ENCODE measurements at regions not wholly inside any gene's neighbourhood (a gene's known extent, or its start where the extent isn't known, plus 50 kb on each side); places are given as distances from the start of the nearest gene placed in this dataset.
"Not testable (repeated sequence)": the region's sequence is repeated elsewhere in the genome, so short reads cannot be mapped to it uniquely, and the experiment has no call there.

DNA sequence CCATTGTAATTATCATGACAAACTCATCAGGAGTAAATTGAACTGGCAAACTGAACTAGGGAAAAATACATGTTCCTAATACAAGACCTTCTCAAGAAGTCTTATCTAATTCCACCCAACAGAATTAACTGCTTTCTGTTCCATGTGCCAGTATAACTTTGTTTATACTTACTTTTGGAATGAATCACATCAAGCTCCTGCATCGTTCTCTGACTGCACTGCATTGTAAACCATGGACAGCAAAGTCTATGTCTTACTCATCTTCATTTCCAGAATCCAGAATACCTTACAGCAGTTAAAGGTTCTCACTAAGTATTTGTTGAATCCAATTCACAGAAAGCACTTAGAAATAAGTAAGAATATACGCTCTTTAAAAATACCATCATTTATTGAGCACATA is 102.8 kb downstream of the PLK2 start:
- no peak for DNase-seq

DNA sequence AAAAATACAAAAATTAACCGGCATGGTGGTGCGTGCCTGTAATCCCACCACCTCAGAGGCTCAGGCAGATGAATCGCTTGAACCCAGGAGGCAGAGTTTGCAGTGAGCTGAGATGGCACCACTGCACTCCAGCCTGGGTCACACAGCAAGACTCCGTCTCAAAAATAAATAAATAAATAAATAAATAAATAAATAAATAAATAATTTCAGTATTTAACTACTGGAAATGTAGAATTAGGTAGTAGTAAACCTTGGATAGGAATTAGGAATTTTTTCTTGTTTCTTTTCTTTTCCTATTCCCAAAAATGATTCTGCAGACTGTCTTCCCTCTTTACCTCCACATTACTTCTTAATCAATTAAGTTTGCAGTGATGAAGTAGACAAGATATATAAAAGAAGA is 103.2 kb downstream of the PLK2 start:
- DNase-seq = no peak

DNA sequence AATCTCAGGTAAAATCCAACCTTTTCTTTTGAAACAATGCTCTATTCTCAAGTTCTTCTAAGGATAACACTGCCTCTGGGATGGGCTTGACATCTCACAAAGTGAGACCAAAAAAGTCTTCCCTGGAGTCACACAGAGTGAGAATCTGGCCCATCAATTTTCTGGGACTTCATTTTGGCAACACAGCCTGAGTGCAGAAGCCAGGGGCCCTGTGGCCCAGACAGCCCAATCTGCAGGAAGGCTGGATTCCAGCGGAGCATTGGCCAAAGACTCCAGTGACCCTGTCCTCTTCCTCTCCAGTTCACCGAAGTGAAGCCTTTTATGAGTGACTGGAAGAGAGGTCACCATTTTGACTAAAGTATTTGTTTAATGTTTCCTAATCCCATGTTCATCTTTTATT is 105.1 kb downstream of the PLK2 start:
- DNase-seq = no peak

DNA sequence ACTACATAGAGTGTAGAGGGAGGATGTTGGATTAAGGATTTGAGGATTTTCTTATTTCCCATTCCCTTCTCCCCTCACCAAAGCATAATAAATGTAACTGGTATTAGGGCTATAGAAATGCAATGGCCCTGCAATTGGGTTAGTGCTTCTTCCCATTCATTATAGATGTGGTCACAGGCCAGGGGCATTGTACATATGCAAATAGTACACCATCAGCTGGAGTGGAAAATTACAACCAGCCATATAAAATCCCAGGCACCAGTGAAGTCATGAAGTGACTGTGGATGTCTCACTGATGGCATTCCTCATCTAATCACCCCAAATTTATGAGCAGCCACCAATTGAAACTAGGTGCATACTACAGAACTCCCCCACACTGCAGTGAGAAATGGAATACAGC is 105.9 kb downstream of the PLK2 start:
- no peak for DNase-seq

DNA sequence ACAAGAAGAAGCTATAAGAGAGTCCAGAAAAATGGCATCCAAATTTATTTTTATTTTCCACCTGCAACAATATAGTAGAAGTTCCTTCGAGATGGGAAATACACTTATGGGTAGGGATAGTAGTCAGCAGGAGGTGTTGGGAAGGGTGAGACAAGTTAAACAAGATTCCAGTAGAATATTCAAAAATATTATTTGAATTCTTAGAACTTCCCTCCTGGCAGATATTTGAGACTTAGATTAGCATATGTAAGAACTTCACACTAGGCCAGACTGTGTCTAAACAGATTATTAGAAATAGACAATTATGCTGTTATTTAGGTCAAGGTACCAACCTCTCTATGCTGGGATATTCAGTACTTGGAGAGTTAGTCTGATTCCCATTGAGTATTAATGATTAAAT is 108.7 kb downstream of the PLK2 start:
- no peak for DNase-seq

DNA sequence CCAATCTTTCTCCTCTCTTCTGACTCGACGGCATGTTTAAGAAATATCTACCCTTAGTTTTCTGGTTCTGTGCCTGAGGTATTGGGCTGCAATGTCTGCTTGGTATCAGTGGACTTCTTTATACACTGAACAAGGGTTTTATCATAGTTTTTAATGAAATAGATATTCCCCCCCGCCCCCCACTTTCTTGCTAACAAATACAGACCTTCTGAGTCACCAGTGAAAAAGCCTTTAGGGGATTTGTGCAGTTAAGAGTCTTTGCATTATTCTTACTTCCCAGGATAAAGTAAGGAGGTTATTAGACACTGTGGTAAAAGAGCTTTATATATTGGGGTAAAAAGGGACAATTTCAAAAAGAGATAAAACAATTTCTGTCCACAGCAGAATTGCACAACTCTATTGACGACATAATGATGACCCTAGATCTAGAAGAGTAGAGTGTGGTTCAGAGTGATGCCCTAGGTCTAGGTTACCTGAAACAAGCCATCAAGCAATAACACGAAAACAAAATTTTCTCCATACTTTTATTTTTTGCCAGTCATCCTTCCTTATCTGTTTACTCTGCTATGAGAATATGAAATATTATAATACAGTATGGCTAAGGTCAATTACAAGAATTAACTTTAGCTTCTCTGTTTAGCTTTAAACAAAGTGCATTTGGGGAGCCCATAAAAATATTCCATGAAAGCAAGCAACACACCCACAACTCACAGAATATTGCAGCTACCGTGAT is 110.7 kb downstream of the PLK2 start:
- no peak for DNase-seq

DNA sequence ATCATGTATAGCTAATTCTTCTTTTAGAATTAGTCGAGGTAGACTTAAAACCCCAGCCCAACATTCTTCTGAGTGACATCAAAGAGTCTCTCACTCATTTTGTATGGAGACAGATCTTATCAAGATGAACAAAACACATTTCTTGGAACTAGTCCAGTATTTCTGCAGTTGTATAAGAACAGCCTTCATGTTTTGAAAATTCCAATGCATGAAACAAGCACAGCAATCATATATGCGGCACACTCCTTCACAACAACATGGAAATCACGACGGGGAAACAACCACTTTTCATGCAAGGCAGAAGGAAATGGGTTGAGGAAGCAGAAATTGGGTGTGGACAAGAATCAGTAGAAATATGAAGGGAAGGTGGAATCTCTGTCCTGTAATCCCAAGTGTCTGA is 113.8 kb downstream of the PLK2 start:
- no peak for DNase-seq

DNA sequence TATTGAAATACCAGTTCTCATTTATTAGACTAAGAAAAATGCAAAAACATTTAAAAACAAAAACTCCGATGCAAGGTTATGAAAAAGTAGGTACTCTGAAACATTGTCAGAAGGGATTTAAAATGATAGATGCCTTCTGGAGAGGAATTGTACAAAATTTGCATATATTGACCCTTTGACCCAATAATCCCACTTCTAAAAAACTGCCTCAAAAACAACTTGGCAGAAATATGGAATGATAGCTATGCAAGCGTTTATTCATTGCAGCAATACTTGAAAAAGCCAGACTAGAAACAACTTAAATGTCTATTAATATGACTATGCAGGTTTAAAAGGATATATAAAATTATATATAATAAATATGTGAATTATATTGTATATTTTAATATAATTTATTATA is 118.4 kb downstream of the PLK2 start:
- no peak for DNase-seq

DNA sequence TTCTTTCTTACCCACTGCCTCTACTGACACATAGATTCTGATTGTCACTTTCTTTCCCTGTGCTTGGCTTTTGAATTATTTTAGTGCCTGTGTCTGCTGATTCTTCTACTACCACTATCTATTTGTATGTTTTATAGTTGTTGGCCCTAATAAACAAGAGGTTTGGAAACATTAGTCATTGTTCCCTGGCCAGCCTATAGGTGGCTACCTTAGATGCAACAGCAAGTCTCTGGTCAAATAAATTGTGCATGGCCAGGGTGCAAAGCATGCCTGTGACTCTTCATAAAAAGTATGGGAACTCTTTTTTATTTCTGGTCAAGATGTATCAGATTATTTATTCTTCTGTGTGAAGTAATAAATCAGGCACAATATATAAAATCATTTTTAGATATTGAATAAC is 124.4 kb downstream of the PLK2 start:
- no peak for DNase-seq

DNA sequence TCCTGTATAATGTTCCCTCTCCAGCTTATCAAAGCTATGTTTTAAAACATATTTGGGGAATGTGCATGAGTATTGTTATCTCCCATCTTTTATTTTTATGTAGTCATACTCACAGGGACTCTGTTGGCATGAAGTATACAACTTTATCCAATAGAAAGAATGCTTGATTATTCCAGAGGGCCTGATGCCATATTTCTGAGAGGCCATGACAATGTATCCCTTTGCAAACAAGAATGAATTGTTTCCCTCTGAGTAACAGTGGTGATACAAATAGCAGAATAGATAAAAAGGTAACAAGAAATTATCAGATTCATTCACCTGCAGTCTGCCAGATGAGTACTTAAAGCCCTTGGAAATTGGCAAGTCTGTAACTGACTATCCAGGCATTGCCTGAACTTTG is 125.9 kb downstream of the PLK2 start:
- no peak for DNase-seq

DNA sequence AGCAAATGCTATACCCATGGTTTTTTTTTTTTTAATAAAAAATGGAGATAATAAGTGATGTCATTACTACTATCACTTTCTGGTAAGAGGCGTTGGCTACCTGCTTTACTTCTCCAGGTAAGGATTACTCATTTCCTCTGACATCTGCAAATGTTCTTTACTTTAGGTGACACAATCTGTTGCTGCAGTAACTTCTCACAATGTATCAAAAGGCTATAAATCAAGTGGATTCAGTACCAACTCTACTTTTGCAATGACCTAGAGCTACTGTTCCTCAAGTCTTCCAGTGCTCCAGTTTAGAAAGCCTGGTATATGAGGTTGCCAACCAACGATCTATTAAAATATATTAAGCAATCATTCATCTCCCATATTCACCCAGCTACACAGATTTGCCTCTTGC is 129.1 kb downstream of the PLK2 start:
- DNase-seq = no peak

DNA sequence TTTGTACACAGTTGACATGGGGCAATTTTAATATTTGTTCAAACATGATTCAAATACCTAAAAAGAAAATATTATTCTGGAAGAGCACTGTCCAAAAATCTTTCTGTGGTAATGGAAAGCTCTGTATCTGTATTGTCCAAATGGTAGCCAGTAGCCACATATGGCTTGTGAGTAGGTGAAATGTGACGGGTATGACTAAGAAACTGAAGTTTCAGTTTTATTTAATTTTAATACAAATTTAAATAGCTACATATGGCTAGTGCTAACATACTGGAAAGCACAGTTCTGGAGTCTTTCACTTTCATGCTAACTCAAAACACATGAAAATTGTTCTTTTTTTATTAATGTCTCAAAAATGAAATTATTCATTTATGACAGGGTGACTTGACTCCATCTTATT is 132.6 kb downstream of the PLK2 start:
- no peak for DNase-seq

DNA sequence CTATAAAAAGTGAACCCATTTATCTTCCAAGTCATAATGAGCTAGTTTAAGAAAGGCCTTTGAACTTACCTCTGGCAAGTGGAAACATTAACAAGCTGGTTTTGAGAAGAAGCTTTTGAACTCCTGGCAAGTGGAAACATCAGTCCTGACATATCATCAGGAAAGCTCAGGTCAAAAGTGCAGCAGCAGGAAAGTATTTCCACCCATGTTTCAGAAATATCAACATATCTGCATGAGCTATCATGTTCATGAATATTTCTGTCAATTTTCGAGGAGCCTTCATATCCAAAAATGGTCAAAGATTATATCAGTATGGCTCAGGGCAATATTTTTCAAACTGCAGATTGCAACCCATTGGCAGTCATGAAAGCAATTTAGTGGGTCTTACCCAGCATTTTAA is 133.9 kb downstream of the PLK2 start:
- no peak for DNase-seq

DNA sequence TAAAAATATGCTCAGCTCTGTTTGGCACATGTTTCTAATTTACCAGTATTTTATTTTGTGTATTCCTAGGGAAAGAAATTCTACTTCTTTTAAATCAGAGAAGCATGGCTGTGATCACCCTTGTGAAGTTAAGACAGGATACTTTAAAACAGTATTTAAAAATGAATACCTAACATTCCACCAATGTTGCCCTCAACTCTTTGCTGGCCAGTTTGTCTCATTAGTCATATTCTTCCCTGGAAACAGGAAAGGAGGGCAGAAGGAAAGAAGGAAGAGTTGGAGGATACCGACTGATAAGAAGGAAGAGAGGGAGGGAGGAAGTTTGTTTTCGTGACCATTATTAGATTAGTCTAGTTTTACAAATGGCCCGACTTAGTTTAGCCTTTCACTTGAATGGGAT is 137.4 kb downstream of the PLK2 start:
- no peak for DNase-seq

DNA sequence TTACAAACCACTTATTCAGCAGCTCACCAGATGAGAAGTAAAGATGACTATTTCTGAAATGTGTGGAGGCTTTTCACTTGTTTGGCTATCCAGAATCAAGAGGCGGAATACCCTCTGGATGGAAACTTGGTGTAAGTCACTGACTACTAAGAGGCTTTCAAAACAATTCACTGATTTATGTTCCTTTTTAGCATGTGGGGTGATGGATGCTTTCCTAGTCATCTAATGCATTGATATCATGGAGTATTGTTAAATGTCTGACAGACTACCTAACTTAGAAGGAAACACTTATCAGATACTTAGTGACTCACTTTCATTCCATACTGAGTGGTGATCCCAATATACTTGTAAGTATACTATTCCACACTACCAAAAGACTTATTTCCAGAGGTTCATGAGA is 141.4 kb downstream of the PLK2 start:
- no peak for DNase-seq

DNA sequence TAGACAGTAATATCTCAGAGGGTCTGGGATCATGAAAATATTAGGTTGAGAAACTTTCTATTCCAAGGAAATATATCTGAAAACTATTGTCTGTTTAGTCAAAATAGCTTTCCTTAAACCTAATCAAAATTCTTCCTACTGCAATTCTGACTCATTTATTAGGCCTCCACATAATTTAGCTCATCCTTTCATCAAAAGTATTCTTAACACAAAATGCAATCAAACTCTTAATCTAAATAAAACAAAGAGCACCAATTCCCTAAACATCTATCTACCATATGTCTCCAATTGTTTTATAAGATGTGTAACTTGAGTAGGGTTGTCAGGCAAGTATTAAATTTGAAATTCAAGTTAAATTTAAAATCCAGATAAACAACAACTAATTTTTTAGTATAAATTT is 142.1 kb downstream of the PLK2 start:
- no peak for DNase-seq

DNA sequence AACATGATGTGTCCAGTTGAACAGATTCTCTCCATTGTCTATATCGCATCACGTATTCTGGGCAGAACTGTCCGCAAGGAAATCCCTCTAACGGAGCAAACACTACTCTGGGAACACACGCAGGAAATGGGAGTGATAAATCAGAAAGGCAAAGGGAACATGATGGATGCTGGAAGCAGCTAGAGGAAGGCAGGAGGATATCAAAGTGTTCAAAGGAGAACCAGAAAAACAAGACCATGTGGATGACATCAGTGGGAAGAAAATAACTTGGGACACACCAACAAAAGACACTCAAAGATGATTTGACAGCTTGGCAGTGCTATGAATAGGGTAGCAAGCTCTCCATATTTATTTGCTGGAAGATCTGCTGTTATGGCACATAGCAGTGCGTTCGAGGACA is 142.9 kb downstream of the PLK2 start:
- no peak for DNase-seq

DNA sequence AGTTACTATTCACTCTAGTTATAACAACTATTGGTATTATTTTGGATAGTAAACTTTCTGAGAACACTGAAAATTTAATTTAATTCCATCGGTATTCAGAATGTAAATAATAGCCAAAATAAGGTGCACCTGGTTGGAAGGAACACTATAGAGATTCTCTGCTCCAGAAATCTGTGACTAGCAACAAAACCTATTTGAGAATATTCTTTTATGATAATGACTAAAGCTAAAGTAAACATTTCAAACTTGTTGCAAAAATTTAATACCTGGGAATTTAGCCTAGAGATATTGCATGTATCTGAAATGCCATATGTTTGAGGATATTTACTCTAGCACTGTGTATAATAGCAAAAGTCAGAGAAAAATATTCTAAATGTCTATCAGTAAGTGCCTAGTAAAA is 144.1 kb downstream of the PLK2 start:
- no peak for DNase-seq

DNA sequence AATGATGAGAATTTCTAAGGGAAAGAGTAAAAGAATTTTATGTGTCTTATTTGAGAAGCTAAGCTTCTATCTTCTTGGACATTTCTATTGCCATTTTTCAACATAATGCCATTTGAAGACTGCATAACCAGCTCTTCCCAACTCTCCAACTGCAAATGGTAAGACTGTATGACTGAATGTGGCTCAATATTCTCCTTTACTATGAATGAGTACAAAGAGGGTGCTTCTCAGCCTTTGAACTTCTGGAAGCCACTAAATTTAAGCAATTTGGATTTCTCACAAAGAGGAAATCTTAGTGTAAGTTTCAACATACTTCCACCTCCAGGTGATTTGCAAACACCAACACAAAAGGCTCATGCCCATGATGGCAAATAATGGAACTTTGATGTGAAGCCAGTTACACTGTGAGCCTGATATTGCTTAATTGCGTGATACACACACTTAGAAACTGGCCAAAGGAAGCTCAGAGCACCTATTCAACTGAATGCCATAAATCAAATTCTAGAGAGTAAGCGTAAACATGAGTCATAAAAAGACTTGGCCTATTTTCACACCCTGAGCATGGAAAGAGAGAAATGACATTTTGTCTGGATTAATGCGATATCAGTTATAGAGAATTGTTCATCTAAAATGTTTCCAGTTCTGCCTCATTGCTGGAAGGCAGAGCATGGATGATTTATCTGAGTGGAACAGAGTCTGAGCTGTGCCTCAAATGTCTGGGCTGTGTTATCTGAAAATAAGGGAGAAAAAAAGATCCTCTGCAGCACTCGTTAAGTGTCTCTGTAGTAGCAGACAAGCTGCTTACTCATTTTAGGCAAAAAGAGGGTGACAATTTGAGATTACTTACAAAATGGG is 145.3 kb downstream of the PLK2 start:
- DNase-seq = no peak

DNA sequence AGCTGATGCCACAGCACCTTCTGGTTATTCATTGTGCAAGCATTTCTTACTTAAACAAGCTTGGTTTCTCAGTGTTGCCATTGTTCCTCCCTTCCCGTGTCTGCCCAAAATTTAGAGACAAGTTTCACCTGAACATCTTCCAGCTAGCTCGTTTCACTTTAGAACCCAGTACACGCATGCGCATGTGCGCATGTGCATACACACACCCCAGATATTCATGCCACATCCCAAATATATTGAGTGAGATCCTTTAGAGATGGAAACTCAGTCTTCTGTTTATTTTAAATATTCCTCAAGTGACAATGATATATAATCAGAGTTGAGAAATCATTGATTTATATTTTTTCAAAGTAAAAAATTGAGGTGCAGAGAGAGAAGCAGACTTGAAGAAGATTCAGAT is 147.6 kb downstream of the PLK2 start:
- DNase-seq = no peak

DNA sequence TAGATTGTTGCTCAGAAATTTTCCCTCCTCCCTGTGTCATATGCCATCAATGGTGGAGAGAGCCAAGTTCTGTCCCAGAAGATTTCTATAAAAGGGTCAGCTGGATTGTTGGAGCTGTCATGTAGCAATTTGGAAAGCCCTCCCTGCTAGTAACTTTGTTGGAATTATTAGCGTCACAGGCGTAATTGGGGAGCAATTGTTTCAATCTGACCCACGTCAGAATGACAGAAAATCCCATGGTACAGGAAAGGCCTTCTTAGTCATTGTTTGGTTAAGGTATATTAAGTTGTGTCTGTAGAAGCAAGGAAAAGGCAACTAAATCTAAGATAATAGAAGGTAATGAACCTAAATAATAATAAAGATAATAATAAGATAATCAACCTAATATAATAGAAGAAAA is 148.4 kb downstream of the PLK2 start:
- DNase-seq = no peak

DNA sequence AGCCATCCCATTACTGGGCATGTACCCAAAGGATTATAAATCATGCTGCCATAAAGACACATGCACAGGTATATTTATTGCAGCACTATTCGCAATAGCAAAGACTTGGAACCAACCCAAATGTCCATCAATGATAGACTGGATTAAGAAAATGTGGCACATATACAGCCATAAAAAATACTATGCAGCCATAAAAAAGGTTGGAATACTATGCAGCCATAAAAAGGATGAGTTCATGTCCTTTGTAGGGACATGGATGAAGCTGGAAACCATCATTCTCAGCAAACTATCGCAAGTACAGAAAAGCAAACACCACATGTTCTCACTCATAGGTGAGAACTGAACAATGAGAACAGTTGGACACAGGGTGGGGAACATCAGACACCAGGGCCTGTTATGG is 151.5 kb downstream of the PLK2 start:
- not testable (repeated sequence) for DNase-seq

DNA sequence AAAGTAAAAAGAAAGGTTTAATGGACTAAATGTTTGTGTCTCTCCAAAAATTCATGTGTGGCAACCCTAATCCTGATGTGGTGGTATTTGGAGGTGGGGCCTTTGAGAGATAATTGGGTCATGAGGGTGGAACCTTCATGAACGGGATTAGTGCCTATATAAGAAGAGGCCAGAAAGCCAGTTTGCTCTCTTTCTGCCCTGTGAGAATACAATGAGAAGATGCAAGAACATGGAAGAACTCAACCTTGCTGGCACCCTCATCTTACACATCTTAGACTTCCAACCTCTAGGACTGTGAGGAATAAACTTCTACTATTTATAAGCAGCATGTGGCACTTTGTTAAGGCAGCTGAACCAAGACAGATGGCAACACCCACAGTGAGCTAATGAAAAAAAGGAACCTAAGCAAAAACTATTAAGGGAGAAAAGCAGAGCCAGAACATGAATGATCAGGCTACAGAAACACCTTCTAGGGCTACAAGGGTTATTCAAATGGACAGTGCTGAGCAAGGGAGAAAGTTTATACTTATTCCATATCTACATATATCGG is 159.5 kb downstream of the PLK2 start:
- no peak for DNase-seq

DNA sequence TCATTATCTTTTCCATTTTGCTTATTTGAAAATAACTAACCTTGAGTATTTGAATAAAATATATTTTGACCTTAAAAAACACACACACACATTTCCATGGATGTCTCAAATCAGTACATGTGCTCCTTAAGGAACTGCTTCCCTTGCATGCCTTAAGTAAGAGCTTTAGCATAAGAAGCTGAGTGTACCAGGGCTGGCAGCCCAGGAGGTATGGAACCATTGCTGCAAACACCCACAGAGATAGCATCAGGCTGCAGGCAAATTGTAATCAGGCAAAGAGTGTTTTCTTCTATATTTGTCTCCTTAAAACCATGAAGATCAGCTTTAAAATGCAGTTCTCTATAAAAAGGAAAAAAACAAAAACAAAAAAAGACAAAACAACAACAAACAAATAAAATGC is 160.6 kb downstream of the PLK2 start:
- no peak for DNase-seq

All from NCI-H1436 treated with DMSO at 0.1 percent for 48 hours (cell line).